ENCODE measurements at regions not wholly inside any gene's neighbourhood (a gene's known extent, or its start where the extent isn't known, plus 50 kb on each side); places are given as distances from the start of the nearest gene placed in this dataset.
"Not testable (repeated sequence)": the region's sequence is repeated elsewhere in the genome, so short reads cannot be mapped to it uniquely, and the experiment has no call there.

DNA sequence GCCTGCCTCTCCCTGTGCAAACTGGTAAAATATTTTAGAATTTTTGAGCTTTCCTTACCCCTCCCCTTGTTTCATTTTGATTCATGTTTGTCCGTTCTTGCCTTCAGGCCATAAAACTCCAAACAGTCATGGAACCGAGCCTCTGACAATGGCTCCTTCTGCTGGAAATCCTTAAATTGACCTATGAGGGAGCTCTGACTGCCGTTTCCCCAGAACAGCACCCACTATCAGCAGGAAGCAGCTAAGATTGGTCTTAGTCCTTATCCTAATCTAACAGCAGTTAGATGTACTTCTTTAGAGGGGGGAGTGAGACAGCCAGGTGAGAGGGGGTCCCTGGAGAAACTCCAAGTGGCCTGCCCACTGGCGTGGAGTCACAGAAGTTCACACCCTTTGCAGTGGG lies 106.7 kb downstream of the FAM174A start:
- no peak for DNase-seq (ENCODE audit: low read depth in 4 of 4, low spot score in 2 of 4)

- DNase-seq (ENCODE audit: low read depth in 4 of 4, low spot score in 2 of 4), result no peak
Measured at GRCh38 chr5:100643473-100643872, 108.3 kb downstream of the FAM174A start.

DNA sequence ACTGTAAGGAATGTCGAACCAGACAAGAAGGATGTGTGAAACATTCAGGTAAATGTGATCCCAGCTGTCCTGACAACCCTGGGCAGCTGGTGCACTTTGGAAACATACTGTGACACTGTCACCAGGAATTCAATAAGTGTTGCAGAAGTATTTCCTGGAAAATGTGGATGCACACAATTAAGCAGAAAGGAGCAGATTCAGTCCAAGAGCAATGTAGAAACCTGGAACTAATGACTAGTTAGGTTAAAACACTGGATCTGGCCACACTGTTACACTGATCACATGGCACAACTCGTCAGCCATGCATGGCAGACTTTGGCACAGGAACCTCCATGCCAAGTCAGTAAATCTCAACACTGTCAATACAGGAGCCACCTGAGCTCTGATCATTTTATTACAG lies 109.0 kb downstream of the FAM174A start:
- peak in 1 of 4 donors; percentile 19 for DNase-seq (ENCODE audit: low read depth in 4 of 4, low spot score in 2 of 4)

- no peak for DNase-seq (ENCODE audit: low read depth in 4 of 4, low spot score in 2 of 4)
Measured at GRCh38 chr5:100644776-100645175, 109.6 kb downstream of the FAM174A start.

GRCh38 chr5:100646011-100646410 lies 110.8 kb downstream of the FAM174A start:
- DNase-seq (ENCODE audit: low read depth in 4 of 4, low spot score in 2 of 4), result no peak

DNA sequence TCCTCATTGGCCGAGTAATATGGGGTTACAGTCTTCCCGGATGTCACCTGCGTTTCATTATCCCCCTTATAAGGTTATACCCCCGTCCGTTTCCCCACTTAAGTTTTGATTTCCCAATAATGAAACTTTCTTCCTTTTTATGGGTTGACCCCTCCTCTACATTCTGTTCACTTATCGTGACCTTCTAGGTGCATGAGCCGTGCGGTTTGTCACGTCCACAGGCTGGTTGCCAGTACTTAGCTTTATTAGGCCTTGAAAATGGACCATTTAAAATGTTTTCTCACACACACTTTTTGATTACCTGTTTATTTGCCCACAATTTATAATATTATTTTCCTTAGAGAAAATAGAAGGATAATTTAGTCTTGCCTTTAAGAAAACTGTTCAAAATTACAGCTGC lies 111.5 kb downstream of the FAM174A start:
- no peak for DNase-seq (ENCODE audit: low read depth in 4 of 4, low spot score in 2 of 4)

DNA sequence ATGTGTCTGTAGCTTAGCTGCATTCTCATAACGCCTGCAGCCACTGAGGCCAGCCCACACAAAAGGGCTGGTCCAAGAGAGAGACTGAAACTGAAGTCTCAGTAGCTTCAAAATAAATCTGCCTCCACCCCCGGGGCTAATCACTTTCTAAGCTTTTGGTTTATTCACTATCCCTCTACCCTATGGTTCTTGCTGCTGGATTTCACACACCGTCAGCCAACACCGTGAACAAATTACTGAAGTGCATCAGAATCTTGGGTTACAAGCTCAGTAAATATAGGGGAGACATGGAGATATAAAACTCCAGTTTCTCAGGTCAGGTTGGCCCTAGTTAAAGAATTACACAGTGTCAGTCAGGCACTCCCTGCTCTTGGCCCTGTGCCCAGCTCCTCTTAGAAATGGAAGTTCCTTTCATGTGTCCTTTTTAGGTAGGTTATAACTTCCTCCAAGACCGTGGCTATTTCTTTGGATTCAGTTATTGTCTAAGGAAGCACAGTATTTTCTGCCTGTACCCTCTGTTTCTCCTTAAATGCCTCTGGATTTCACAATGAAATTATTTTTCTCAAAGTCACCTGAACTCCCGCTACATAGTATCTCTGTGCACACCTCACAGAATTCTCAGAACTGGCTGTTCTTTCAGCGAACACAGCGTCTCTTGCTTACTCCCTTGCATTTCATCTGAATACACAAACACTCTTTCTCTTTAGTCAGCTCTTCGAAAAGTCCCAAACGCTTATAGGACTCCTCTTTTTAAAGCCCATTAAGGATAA lies 112.5 kb downstream of the FAM174A start:
- DNase-seq (ENCODE audit: low read depth in 4 of 4, low spot score in 2 of 4), result peak; percentile 47 to 81 (median 74)

DNA sequence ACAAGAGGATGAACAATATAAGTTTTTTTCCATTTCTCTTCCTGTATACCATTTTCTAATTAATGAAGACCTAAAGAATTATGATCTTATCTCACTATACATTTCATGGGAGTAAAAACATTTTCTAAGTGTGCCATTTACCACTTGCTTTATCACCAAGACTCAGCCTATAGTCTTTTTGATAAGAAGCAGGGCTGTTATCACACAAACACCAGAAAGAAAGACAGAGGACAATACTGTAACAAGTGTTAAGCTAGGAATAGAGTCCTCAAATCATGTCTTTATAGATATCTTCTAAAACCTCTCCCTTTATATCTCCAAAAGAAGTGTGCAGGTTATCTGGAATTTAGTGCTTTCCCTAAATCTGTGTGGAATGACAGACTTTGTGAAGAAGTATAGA lies 119.7 kb downstream of the FAM174A start:
- no peak for DNase-seq (ENCODE audit: low read depth in 4 of 4, low spot score in 2 of 4)

- DNase-seq (ENCODE audit: low read depth in 4 of 4, low spot score in 2 of 4), result not testable (repeated sequence)
Measured at GRCh38 chr5:100656771-100657170, 121.6 kb downstream of the FAM174A start.

- DNase-seq (ENCODE audit: low read depth in 4 of 4, low spot score in 2 of 4), result no peak
Measured at GRCh38 chr5:100659080-100659795, 124.1 kb downstream of the FAM174A start.

- DNase-seq (ENCODE audit: low read depth in 4 of 4, low spot score in 2 of 4), result no peak
Measured at GRCh38 chr5:100664140-100664539, 129.0 kb downstream of the FAM174A start.

- DNase-seq (ENCODE audit: low read depth in 4 of 4, low spot score in 2 of 4), result no peak
Measured at GRCh38 chr5:100667161-100667630, 132.0 kb downstream of the FAM174A start.

DNA sequence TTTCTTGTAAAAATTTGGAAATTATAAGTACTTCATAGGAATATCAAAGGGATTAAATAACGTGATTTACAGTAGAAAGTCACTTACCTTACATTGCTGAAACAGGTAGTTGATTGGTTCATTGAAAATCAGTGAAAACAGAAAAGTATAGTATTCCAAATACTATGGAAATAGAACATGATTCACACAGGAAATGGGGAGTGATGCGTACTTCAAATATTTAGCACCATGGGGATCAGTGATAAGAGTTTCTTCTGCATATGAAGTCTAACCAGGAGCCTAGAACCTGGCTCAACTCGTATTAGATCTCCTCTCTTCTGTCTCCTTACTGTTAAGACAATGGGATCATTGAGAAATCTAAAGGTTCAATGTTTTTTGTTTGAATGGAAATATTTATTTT lies 133.3 kb downstream of the FAM174A start:
- DNase-seq (ENCODE audit: low read depth in 4 of 4, low spot score in 2 of 4), result no peak

GRCh38 chr5:100676817-100677631 lies 141.8 kb downstream of the FAM174A start:
- DNase-seq (ENCODE audit: low read depth in 4 of 4, low spot score in 2 of 4), result peak in 1 of 4 donors; percentile 5

DNA sequence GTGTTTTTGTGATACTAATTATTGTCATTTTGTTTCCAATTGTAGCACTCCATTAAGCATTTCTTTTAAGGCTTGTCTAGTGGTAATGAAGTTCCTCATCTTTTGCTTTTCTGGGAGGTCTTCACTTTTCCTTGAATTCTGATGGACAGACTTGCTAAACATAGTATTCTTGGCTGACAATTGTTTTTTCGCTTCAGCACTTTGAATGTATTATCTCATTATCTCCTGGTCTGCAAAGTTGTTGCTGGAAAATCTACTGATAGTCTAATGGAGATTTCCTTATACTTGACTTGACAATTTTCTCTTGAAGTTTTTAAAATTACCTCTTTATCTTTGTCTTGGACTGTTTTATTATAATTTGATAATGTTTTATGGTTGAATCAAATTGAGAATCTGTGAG lies 147.5 kb downstream of the FAM174A start:
- DNase-seq (ENCODE audit: low read depth in 4 of 4, low spot score in 2 of 4), result no peak

DNA sequence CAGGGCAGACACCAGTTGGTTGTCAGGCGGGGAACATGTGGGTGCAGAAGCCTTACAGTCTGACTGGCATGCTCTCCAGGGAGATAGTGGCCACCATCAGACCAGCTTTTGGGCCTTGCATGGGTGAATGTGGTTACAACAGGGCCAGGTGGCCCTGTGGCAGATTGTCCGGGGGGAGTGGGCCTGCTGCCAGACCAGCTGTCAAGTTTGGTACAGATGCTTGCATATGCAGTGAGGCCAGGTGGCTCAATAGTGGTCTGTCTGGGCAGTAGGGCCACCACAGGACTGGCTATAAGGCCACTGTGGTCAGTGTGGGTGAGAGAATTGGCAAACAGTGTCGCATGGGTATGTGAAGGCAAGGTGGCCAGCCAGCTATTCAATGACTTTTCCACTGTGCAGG lies 148.7 kb downstream of the FAM174A start:
- DNase-seq (ENCODE audit: low read depth in 4 of 4, low spot score in 2 of 4), result no peak

- DNase-seq (ENCODE audit: low read depth in 4 of 4, low spot score in 2 of 4), result not testable (repeated sequence)
Measured at GRCh38 chr5:100685122-100685521, 149.9 kb downstream of the FAM174A start.

DNA sequence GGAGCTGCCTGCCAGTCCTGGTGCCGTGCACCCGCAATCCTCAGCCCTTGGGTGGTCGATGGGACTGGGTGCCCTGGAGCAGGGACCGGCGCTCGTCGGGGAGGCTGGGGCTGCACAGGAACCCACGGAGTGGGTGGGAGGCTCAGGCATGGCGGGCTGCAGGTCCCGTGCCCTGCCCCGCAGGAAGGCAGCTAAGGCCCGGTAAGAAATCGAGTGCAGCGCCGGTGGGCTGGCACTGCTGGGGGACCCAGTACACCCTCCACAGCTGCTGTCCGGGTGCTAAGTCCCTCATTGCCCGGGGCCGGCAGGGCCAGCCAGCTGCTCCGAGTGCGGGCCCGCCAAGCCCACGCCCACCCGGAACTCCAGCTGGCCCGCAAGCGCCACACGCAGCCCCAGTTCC lies 153.7 kb downstream of the FAM174A start:
- not testable (repeated sequence) for DNase-seq (ENCODE audit: low read depth in 4 of 4, low spot score in 2 of 4)

DNA sequence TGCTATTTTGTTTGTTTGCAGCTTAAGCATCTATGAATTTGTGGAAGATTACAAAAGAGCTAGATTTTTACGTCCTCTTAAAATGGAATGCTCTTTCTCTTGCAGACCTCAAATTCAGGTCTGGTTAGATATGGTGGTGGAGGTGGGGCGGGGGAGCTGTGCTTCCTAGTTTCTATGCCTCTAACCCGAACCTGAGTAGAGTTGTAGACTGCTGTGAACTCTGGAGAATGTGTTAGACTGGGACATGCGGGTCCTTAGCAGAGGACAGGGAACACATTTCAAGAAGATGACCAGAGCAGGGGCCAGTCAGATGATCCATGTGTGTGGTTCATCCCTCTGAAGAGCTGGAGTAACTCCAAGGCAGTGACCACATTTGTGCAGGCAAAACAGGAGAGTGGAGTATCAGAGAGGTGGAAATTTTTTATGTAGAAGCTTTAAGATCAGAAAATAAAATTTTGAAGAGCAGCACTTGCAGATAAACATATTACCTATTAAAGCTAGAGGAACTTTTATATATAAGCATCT lies 154.9 kb downstream of the FAM174A start:
- no peak for DNase-seq (ENCODE audit: low read depth in 4 of 4, low spot score in 2 of 4)

GRCh38 chr5:100691085-100691484 lies 155.9 kb downstream of the FAM174A start:
- no peak for DNase-seq (ENCODE audit: low read depth in 4 of 4, low spot score in 2 of 4)

GRCh38 chr5:100691548-100691947 lies 156.4 kb downstream of the FAM174A start:
- no peak for DNase-seq (ENCODE audit: low read depth in 4 of 4, low spot score in 2 of 4)

Data from left renal cortex interstitium (tissue), 4 donors.